ENCODE measurements at regions not wholly inside any gene's neighbourhood (a gene's known extent, or its start where the extent isn't known, plus 50 kb on each side); places are given as distances from the start of the nearest gene placed in this dataset.

DNA sequence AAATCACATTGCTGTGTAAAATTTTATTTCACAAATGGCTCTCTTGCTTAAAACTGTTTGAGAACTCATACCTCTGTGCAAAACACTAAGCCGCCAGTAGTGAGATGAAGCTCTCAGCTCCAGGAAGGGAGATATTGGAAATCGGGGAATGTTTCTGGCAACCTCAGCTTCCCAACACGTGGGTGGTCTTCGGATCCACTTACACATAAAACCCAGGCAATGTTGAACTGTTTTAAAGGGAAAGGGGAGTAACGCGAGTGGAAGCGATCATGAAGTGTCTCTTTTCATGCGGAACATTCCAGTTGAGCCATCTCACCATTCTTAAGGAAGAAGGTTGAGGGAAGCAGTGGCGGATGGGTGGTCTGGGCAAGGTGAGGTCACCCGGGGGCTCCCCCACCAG is 136.8 kb downstream of the ASB1 start:
- DNase-seq: no peak

DNA sequence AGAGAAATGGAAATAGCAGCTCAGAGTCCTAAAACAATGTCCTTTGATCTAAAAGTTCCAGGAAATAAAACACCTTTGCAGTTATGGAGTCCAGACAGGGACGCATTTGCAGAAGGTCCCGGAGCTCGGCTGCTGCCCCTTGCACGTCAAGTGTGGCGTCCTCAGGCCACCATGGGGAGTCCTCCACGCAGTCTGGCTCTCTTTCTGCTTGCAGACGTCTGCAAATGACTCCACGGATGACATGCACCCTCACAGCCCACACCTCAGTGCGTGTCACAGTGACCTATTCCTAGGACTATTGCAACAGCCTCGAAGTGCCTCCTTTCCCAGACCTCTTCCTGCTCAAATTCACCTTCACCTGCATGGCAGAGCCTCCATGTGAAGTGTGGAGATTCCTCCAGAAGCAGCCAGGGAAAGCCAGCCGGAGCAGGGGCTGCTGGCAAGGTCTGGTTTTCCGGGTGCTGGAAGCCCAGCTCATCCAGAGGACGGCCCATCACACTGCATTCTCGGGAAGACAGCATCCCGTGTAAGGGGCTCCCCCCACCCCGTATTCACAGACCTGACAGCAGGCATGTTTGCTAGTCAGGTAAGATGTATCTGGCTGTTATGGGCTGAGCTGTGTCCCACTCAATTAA is 137.7 kb downstream of the ASB1 start:
- no peak for DNase-seq

DNA sequence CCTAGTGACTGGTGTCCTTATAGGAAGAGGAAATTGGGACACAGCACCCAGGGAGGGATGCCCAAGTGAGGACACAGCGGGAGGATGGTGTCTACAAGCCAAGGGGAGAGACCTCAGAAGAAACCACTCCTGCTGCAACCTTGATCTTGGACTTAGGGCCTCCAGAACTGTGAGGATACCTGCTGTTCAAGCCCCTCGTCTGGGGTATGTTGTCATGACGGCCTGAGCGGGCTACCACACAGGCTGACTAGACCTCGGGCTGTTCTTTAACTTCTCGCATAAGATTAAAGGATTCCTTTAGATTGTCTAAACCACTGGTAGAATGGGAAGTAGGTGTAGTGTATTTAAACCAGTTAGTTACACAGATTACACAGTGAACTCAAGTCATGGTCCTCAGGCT is 138.3 kb downstream of the ASB1 start:
- DNase-seq: no peak

- no peak for DNase-seq
These were observed 139.4 kb downstream of the ASB1 start for GRCh38 chr2:238566001-238566645.

DNA sequence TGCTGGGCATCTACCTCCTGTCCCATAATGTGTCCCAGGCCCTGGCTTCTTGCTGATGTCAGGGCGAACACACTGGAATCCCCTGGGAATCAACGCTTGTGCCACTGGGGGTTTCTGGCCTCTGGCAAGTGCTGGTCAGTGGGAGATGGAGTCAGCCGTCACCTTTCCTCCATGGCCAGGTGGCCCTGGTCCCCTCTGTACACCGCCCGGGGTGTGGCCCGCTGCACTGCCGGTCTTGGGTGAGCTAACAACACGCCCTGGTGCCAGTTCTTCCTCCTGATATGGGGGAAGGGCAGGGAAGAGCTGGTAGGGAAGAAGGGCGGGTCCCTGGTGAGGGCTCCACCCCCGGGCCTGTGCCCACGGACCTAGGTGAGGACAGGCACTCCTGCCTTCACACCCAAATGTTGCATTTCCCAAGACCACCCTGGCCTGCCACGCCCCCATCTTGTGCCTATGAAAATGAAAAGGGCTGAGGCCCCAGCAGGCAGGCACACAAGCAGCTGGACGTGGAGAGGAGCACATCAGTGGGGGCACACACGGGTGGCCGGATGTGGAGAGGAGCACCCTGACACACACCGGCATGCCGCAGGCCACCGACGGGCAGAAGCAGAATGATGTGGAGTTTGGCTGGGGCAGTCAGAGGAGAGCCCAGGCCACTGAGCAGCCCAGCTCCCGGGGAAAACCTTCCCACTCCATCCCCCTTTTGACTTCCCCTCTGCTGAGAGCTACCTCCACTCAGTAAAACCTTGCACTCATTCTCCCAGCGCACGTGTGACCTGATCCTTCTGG is 140.5 kb downstream of the ASB1 start:
- no peak for DNase-seq

DNA sequence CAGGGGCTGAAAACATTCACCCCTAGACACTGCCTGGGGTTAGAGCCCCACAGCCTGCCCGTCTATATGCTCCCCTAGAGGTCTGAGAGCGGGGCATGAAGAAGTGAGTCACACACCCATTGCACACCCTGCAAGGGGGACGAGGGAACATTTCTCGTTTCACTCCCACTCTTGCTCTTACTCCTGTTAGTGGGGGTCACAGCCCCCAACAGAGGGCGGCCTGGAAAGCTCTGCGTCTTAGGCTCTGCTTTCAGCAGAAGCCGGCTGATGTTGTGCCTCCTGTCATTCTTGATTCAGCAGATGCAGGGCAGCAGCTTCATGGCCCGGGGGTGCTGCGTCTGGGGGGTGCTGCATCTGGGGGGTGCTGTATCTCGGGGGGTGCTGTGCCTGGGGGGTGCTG is 141.3 kb downstream of the ASB1 start:
- no peak for DNase-seq

GRCh38 chr2:238568455-238569440 is 142.0 kb downstream of the ASB1 start:
- DNase-seq: no peak

GRCh38 chr2:238569507-238570195 is 142.9 kb downstream of the ASB1 start:
- DNase-seq: no peak

GRCh38 chr2:238570391-238570790 is 143.7 kb downstream of the ASB1 start:
- no peak for DNase-seq

- DNase-seq: no peak
These were observed 144.2 kb downstream of the ASB1 start for GRCh38 chr2:238570926-238571325.

GRCh38 chr2:238571661-238572372 is 145.1 kb downstream of the ASB1 start:
- no peak for DNase-seq

DNA sequence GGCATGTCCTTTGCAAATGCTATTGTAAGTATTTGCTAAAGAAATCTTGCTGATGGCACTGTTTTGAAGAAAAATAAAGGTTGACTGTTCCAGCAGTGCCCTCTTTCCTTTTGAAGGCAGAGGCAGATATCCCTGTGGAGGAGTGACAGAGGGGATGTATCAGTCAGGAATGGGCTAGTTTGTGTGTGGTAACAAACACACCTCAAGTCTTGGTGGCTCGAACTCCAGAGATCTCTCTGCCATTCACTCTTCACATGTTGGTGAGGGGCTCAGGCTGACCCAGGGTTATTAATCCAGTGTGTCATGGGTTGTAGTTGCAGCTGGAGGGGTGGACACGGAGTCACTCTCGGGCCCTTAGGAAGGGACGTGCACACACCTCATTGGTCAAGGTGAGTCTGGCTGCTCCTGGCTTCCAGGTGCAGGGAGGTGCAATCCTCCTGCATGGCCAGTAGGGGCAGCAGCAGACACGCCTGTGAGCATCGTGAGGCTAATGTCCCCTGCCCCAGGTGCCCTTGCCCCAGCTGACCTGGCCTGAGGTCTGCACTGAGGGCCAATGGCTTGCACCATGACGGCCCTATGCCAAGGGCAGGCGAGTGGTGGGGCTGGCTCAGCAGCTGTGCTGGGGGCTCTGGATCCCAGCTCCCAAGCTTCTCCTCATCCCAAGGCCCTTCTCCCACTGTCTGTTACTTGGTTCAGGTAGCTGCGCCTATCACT is 146.5 kb downstream of the ASB1 start:
- no peak for DNase-seq

- no peak for DNase-seq
These were observed 147.2 kb downstream of the ASB1 start for GRCh38 chr2:238573916-238574315.

DNA sequence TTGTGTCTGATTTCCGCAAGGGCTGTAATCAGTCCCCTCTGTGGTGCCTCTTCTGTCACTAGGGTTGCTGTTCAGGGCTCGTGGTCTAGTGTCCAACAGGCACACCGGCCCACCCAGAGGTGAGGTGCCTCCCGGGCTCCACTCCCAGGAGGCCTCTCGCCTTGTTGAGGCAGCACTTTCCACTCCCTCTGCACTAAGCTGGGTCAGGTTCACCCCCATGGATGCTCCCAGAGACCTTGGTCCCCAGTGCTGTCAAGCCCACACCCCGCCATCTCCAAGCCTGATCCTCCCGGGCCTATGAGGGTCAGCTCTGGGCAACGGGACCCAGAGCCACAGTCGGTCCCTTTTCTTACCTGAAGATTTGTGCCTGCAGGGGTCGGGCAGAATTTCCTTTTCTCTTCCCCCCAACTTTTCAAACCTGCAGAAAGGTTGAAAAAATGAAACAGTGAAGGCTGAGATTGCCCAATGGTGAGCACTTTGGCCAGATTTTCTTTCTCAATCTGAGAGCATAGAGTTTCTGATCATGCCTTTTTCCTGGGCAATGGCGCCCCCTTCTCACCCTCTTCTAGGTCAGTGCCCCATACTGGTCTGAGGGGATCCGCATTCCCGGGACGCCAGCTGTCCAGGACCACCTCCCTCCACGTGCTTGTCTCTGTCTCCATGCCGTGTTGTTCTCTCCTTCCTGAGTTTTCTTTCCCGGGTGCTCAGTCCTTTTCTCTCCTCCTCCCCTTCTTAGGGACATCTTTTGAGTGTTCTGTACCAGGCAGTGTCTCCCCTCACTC is 148.0 kb downstream of the ASB1 start:
- DNase-seq: no peak

GRCh38 chr2:238576674-238577073 is 149.9 kb downstream of the ASB1 start:
- no peak for DNase-seq

GRCh38 chr2:238578256-238578655 is 151.5 kb downstream of the ASB1 start:
- no peak for DNase-seq

DNA sequence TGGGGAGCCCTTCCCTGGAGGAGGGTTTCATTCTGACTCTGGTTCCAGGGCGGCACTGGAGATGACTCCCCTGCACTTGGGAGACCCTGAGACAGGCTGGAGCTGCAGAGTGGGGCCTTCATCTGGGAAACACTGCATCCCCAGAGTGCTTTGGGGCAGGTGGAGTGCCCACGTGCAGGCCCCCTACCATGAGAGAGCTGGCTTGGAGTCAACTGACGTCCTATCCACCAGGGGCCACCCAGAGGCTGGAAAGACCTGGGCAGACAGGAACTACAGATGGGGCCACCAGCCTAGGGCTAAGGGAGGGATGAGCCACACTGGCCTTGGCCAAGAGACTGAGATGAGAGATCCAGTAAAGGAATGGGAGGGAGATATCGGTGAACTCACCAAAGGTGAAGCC is 153.8 kb downstream of the ASB1 start:
- DNase-seq: no peak

- DNase-seq: no peak
These were observed 154.4 kb downstream of the ASB1 start for GRCh38 chr2:238581126-238581525.

DNA sequence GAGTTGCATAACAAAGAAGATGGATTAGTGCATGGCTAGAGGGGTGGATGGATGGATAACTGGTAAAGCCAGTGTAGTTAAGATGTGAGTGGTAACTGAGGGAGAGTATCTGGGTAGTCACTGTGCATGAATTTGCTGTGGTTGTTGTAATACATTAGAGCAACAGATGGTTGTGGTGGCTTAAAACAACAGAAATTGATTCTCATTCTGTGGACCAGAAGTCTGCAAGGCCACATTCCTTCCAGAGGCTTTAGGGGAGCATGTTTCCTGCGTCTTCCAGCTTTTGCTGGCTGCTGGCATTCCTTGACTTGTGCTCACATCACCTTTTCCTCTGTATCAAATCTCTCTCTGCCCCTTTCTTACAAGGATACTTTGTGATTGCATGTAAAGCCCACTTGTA is 155.4 kb downstream of the ASB1 start:
- DNase-seq: no peak

GRCh38 chr2:238584617-238585016 is 157.9 kb downstream of the ASB1 start:
- DNase-seq: no peak
